DND-41 (cell line): ENCODE measurements at regions not wholly inside any gene's neighbourhood (a gene's known extent, or its start where the extent isn't known, plus 50 kb on each side); places are given as distances from the start of the nearest gene placed in this dataset.

ENCODE experiments used
- EZH2 ChIP-seq: IDR thresholded peaks from 3 replicates; pipeline ENCODE4 v1.6.1; 2012; ENCODE audit warnings: borderline replicate concordance, low read depth, mild to moderate bottlenecking, moderate library complexity, low read length, inconsistent platforms; ENCODE audit not compliant: severe bottlenecking
- TF ChIP-seq, protein P1 (sequence below): IDR thresholded peaks from 2 replicates; pipeline ENCODE4 v1.5.1; 2012; ENCODE audit warnings: borderline replicate concordance, low read length, moderate library complexity, mild to moderate bottlenecking; ENCODE audit not compliant: poor library complexity, severe bottlenecking; ENCODE audit errors: extremely low read depth

DNA sequence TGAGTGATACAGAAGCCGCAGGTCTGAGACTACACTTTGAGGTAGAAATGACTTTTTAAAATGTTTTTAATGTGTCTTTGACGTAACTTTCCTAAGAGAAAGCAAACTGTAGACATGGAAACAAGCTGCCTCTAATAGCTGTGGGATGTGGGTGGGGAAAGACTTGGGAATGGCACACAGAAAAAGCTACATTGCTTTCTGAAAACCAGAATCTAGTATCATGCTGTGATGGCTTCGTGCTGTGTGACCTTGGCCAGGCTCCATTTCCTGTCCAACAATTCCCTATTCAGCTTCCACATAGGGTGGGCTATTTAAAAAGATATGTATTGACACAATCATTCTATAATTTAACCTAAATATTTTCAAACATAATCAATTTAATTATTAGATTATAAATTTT lies 909.1 kb downstream of the NCAM2 start:
- TF ChIP-seq, protein P1, sequence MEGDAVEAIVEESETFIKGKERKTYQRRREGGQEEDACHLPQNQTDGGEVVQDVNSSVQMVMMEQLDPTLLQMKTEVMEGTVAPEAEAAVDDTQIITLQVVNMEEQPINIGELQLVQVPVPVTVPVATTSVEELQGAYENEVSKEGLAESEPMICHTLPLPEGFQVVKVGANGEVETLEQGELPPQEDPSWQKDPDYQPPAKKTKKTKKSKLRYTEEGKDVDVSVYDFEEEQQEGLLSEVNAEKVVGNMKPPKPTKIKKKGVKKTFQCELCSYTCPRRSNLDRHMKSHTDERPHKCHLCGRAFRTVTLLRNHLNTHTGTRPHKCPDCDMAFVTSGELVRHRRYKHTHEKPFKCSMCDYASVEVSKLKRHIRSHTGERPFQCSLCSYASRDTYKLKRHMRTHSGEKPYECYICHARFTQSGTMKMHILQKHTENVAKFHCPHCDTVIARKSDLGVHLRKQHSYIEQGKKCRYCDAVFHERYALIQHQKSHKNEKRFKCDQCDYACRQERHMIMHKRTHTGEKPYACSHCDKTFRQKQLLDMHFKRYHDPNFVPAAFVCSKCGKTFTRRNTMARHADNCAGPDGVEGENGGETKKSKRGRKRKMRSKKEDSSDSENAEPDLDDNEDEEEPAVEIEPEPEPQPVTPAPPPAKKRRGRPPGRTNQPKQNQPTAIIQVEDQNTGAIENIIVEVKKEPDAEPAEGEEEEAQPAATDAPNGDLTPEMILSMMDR, result no peak
- TF ChIP-seq EZH2, result no peak
